CD4-positive, CD25-positive, alpha-beta regulatory T cell (primary cell): ENCODE measurements at regions not wholly inside any gene's neighbourhood (a gene's known extent, or its start where the extent isn't known, plus 50 kb on each side); places are given as distances from the start of the nearest gene placed in this dataset.
A peak's percentile ranks its signal among the peaks of the same experiment; 100 is the strongest.
"Not testable (repeated sequence)": the region's sequence is repeated elsewhere in the genome, so short reads cannot be mapped to it uniquely, and the experiment has no call there.

Experiments
- ATAC-seq, 2 donors: fragments of 150-1000 bp; cut with Tn5 transposase; one replicate each; pipeline ENCODE4 v1.10.0; 2021; ENCODE audit warnings: low read depth in 2 of 2, moderate number of reproducible peaks in 2 of 2, moderate library complexity in 1 of 2
- DNase-seq, 3 donors: peaks; one replicate each; pipeline versions ENCODE4 v3.0.0 to v3.0.0-alpha.2; 2012 to 2022; ENCODE audit warnings: mixed read lengths in 1 of 3
- H3K27ac ChIP-seq: one replicate; pipeline ENCODE4 v1.7.0; 2013; ENCODE audit warnings: mild to moderate bottlenecking, low read length; ENCODE audit not compliant: insufficient read depth, poor library complexity, severe bottlenecking
- H3K27me3 ChIP-seq: one replicate; pipeline ENCODE4 v1.7.0; 2013; ENCODE audit warnings: low read length; ENCODE audit not compliant: control insufficient read depth, insufficient read depth
- H3K36me3 ChIP-seq: one replicate; pipeline ENCODE4 v1.7.0; 2013; ENCODE audit warnings: mild to moderate bottlenecking, low read length, moderate library complexity; ENCODE audit not compliant: control insufficient read depth, insufficient read depth
- H3K4me1 ChIP-seq: 2 replicates; pipeline ENCODE4 v1.7.0; 2013; ENCODE audit warnings: mild to moderate bottlenecking, low read length; ENCODE audit not compliant: insufficient read depth, control insufficient read depth, poor library complexity, severe bottlenecking
- H3K4me3 ChIP-seq: one replicate; pipeline ENCODE4 v1.7.0; 2013; ENCODE audit warnings: low read depth, mild to moderate bottlenecking, low read length, moderate library complexity
- H3K9me3 ChIP-seq, 2 experiments: 1 replicate in 1 of 2; 2 replicates in 1 of 2; pipeline ENCODE4 v1.7.0; 2013; ENCODE audit warnings: low read length in 2 of 2, mild to moderate bottlenecking in 1 of 2, moderate library complexity in 1 of 2; ENCODE audit not compliant: control insufficient read depth in 2 of 2
- H3K27ac Mint-ChIP-seq, 3 donors: one replicate each; pipeline ENCODE4 v1.8.0; 2020 to 2022; ENCODE audit warnings: mild to moderate bottlenecking in 3 of 3, mixed read lengths in 3 of 3, moderate library complexity in 2 of 3
- H3K27me3 Mint-ChIP-seq: one replicate; pipeline ENCODE4 v1.8.0; 2022; ENCODE audit warnings: mild to moderate bottlenecking, mixed read lengths
- H3K36me3 Mint-ChIP-seq: one replicate; pipeline ENCODE4 v1.8.0; 2020; ENCODE audit warnings: mixed read lengths
- H3K4me1 Mint-ChIP-seq, 4 donors: one replicate each; pipeline ENCODE4 v1.8.0; 2020 to 2022; ENCODE audit warnings: mixed read lengths in 4 of 4, mild to moderate bottlenecking in 1 of 4
- H3K4me3 Mint-ChIP-seq, 4 donors: one replicate each; pipeline ENCODE4 v1.8.0; 2020 to 2022; ENCODE audit warnings: mild to moderate bottlenecking in 4 of 4, mixed read lengths in 4 of 4, moderate library complexity in 3 of 4
- H3K9me3 Mint-ChIP-seq, 7 donors: one replicate each; pipeline ENCODE4 v1.8.0; 2020 to 2022; ENCODE audit warnings: mixed read lengths in 7 of 7, mild to moderate bottlenecking in 3 of 7, moderate library complexity in 2 of 7

DNA sequence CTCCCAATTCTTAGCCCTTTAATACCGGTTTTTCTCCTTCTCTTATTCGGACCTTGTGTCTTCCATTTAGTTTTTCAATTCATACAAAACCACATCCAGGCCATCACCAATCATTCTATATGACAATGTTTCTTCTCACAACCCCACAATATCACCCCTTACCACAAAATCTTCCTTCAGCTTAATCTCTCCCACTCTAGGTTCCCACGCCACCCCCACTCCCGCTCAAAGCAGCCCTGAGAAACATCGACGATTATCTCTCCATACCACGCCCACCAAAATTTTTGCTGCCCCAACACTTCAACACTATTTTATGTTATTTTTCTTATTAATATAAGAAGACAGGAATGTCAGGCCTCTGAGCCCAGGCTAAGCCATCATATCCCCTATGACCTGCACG, 99.5 kb upstream of the PPM1J start:
- not testable (repeated sequence) for DNase-seq, H3K27ac Mint-ChIP-seq, H3K9me3 Mint-ChIP-seq, H3K36me3 ChIP-seq, H3K4me1 Mint-ChIP-seq, H3K27me3 ChIP-seq, H3K36me3 Mint-ChIP-seq, H3K4me1 ChIP-seq, H3K9me3 ChIP-seq, H3K4me3 ChIP-seq, ATAC-seq, H3K27ac ChIP-seq, H3K4me3 Mint-ChIP-seq
- H3K27me3 Mint-ChIP-seq: peaks cover 25% of the 10 kb centered on the region

- ATAC-seq (peak; percentile 58 to 71), DNase-seq (peak; percentile 26 to 51 (median 29))
- Histone ChIP-seq H3K4me1 (no peaks in the 10 kb centered on the region), H3K36me3 (no peaks in the 10 kb centered on the region), H3K9me3 (no peaks in the 10 kb centered on the region), H3K27ac (no peak overlapping the region), H3K27me3 (no peaks in the 10 kb centered on the region), H3K4me3 (no peak overlapping the region)
- Mint-ChIP-seq H3K4me1 (peaks cover 0 to 3% (median 0%) of the 10 kb centered on the region in 4 donors), H3K27ac (no peak overlapping the region), H3K27me3 (peaks cover 16% of the 10 kb centered on the region), H3K36me3 (no peaks in the 10 kb centered on the region), H3K9me3 (no peaks in the 10 kb centered on the region), H3K4me3 (no peak overlapping the region)
Measured at GRCh38 chr1:112808861-112809684, 93.9 kb upstream of the PPM1J start.

GRCh38 chr1:112807999-112808398, 92.9 kb upstream of the PPM1J start:
- Histone ChIP-seq H3K9me3 (no peaks in the 10 kb centered on the region), H3K27me3 (no peaks in the 10 kb centered on the region), H3K36me3 (no peaks in the 10 kb centered on the region), H3K4me1 (no peaks in the 10 kb centered on the region), H3K4me3 (no peak overlapping the region), H3K27ac (no peak overlapping the region)
- H3K36me3 Mint-ChIP-seq: no peaks in the 10 kb centered on the region
- H3K9me3 Mint-ChIP-seq: no peaks in the 10 kb centered on the region
- DNase-seq: no peak
- peaks cover 0 to 3% (median 0%) of the 10 kb centered on the region in 4 donors for H3K4me1 Mint-ChIP-seq
- no peak overlapping the region for H3K27ac Mint-ChIP-seq
- ATAC-seq: no peak
- H3K27me3 Mint-ChIP-seq: peaks cover 16% of the 10 kb centered on the region
- no peak overlapping the region for H3K4me3 Mint-ChIP-seq

- Histone ChIP-seq H3K27ac (no peak overlapping the region), H3K4me3 (no peak overlapping the region), H3K4me1 (no peaks in the 10 kb centered on the region), H3K27me3 (no peaks in the 10 kb centered on the region), H3K36me3 (no peaks in the 10 kb centered on the region), H3K9me3 (no peaks in the 10 kb centered on the region)
- Mint-ChIP-seq H3K36me3 (no peaks in the 10 kb centered on the region), H3K27ac (no peak overlapping the region), H3K4me3 (peak overlapping the region in 1 of 4 donors; percentile 15), H3K9me3 (peaks cover 0 to 1% (median 0%) of the 10 kb centered on the region in 7 donors), H3K4me1 (peaks cover 0 to 3% (median 0%) of the 10 kb centered on the region in 4 donors), H3K27me3 (peaks cover 17% of the 10 kb centered on the region)
- DNase-seq: no peak
- ATAC-seq: no peak
Measured at GRCh38 chr1:112807117-112807516, 92.0 kb upstream of the PPM1J start.

DNA sequence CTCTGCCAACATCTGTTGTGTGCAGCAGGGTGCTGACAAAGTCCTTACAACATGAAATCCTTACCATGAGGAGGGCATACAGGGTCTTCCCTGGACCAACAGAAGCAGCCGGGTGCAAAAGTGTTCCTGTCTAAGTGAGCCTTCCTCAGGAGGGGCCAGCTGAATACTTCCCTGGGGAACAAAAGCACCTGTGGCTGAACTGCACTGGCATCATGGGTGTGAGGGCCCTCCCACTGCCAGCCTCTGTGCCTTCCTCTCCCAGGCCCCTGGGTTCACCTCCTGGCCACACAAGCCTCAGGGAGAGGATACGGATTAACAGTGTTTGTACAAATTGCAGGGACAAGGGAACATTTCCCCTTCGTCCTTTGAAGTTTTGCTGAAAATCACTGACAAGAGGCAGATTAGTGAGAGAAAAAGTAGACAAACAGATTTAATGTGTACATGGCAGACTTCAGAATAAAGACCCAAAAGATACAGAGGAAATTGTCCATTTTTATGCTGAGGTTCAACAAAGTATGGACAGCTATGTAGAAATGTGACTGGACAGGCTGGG, 91.0 kb upstream of the PPM1J start:
- no peak for DNase-seq
- Histone ChIP-seq H3K4me3 (no peak overlapping the region), H3K9me3 (no peaks in the 10 kb centered on the region)

GRCh38 chr1:112805155-112805853, 90.2 kb upstream of the PPM1J start:
- H3K4me1 Mint-ChIP-seq: peaks cover 0 to 3% (median 0%) of the 10 kb centered on the region in 4 donors
- H3K36me3 ChIP-seq: no peaks in the 10 kb centered on the region
- H3K9me3 ChIP-seq: no peaks in the 10 kb centered on the region
- H3K27me3 Mint-ChIP-seq: peaks cover 10% of the 10 kb centered on the region
- H3K27ac ChIP-seq: no peak overlapping the region
- H3K4me3 Mint-ChIP-seq: no peak overlapping the region
- no peak overlapping the region for H3K4me3 ChIP-seq
- H3K4me1 ChIP-seq: no peaks in the 10 kb centered on the region
- DNase-seq (no peak), ATAC-seq (no peak)
- H3K36me3 Mint-ChIP-seq: no peaks in the 10 kb centered on the region
- H3K27ac Mint-ChIP-seq: no peak overlapping the region
- no peaks in the 10 kb centered on the region for H3K27me3 ChIP-seq
- H3K9me3 Mint-ChIP-seq: peaks cover 0 to 1% (median 0%) of the 10 kb centered on the region in 7 donors

More for the DNA sequence above, 91.0 kb upstream of the PPM1J start:
- H3K4me1 Mint-ChIP-seq: peaks cover 0 to 3% (median 0%) of the 10 kb centered on the region in 4 donors
- no peak overlapping the region for H3K4me3 Mint-ChIP-seq
- no peak overlapping the region for H3K27ac Mint-ChIP-seq
- H3K9me3 Mint-ChIP-seq: peaks cover 0 to 1% (median 0%) of the 10 kb centered on the region in 7 donors
- no peaks in the 10 kb centered on the region for H3K27me3 ChIP-seq
- no peaks in the 10 kb centered on the region for H3K4me1 ChIP-seq
- H3K27me3 Mint-ChIP-seq: peaks cover 17% of the 10 kb centered on the region
- ATAC-seq: no peak
- no peak overlapping the region for H3K27ac ChIP-seq
- no peaks in the 10 kb centered on the region for H3K36me3 ChIP-seq
- H3K36me3 Mint-ChIP-seq: no peaks in the 10 kb centered on the region

GRCh38 chr1:112803906-112804762, 89.0 kb upstream of the PPM1J start:
- H3K36me3 Mint-ChIP-seq: no peaks in the 10 kb centered on the region
- ATAC-seq (peak in 1 of 2 donors; percentile 61), DNase-seq (peak; percentile 7 to 62 (median 26))
- H3K4me3 Mint-ChIP-seq: no peak overlapping the region
- Histone ChIP-seq H3K27ac (no peak overlapping the region), H3K36me3 (no peaks in the 10 kb centered on the region), H3K4me1 (no peaks in the 10 kb centered on the region), H3K27me3 (no peaks in the 10 kb centered on the region), H3K9me3 (no peaks in the 10 kb centered on the region), H3K4me3 (no peak overlapping the region)
- H3K27ac Mint-ChIP-seq: no peak overlapping the region
- peaks cover 0 to 2% (median 0%) of the 10 kb centered on the region in 4 donors for H3K4me1 Mint-ChIP-seq
- H3K27me3 Mint-ChIP-seq: peaks cover 10% of the 10 kb centered on the region
- peaks cover 0 to 1% (median 0%) of the 10 kb centered on the region in 7 donors for H3K9me3 Mint-ChIP-seq
